ENCODE measurements at regions not wholly inside any gene's neighbourhood (a gene's known extent, or its start where the extent isn't known, plus 50 kb on each side); places are given as distances from the start of the nearest gene placed in this dataset.

DNA sequence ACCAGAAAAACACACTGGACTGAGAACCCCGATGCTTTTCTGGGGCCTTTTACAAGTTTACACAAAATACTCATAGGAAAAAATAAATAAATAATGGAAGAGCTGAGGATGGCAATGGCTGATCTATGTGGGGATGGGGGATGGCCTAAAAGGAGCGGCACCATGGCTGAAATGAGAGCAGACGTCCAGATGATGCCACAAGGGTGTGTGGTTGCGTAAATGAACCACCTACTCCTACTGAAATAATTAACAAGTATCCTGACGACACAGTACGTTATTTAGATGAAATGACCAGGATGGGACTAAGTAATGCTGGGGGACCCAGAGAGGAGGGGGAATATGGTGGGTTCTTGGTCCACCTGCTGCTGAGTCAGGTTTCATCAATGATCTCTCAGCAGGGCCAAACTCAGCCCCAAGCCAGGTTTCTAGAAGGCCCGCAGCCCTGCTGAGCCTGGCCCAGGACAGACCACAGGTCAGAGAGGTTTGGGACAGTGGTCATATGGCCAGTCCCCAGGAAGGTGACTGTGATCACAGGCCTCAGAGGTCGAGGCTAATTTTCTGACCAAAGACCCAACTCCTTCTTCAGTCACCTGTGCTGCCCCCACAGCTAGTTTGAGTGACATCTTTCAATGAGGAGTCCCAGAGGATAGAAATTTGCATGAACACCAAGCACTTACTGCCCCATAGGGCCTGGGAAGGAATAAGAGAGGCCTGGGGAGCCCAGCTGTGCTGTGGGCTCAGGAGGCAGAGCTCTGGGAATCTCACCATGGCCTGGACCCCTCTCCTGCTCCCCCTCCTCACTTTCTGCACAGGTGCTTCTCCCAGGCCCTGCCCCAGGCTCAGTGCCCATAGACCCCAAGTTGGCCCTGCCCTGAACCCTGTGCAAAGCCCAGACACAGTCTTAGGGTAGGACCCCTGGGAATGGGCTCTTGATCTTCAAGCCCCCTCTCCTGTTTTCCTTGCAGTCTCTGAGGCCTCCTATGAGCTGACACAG is 76.3 kb upstream of the IGLL5 start:
- H3K27me3 Mint-ChIP-seq (ENCODE audit: insufficient read depth, unreplicated experiment), result peaks cover 3% of the 10 kb centered on the region
- no peaks in the 10 kb centered on the region for H3K4me1 ChIP-seq
- H3K4me1 Mint-ChIP-seq (ENCODE audit: low read depth, unreplicated experiment), result peaks cover 6% of the 10 kb centered on the region
- intact Hi-C loops (cut with micrococcal nuclease; ENCODE audit: unreplicated experiment), result loop anchor here (2.0 kb wide), 2 partner anchors 13 to 67 kb away; no protein-coding TSS in a partner anchor
- H3K27me3 ChIP-seq (replicated peaks; ENCODE audit: control insufficient read depth, insufficient read depth, low read length), result no peaks in the 10 kb centered on the region
- TF ChIP-seq, protein P1, sequence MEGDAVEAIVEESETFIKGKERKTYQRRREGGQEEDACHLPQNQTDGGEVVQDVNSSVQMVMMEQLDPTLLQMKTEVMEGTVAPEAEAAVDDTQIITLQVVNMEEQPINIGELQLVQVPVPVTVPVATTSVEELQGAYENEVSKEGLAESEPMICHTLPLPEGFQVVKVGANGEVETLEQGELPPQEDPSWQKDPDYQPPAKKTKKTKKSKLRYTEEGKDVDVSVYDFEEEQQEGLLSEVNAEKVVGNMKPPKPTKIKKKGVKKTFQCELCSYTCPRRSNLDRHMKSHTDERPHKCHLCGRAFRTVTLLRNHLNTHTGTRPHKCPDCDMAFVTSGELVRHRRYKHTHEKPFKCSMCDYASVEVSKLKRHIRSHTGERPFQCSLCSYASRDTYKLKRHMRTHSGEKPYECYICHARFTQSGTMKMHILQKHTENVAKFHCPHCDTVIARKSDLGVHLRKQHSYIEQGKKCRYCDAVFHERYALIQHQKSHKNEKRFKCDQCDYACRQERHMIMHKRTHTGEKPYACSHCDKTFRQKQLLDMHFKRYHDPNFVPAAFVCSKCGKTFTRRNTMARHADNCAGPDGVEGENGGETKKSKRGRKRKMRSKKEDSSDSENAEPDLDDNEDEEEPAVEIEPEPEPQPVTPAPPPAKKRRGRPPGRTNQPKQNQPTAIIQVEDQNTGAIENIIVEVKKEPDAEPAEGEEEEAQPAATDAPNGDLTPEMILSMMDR (IDR thresholded peaks at IDR 0.05; ENCODE audit: insufficient read depth in 1 of 2, low read depth in 1 of 2, low read length in 1 of 2, severe bottlenecking in 1 of 2, unreplicated experiment in 1 of 2), result no peak
- BruUV-seq (replicated peaks), result no TSS peak
- H3K36me3 ChIP-seq (ENCODE audit: control insufficient read depth, insufficient read depth, low read length), result no peaks in the 10 kb centered on the region
- no peak overlapping the region for H3K4me3 Mint-ChIP-seq (ENCODE audit: unreplicated experiment)
- DNase-seq, result no peak
- H3K4me3 ChIP-seq (ENCODE audit: low read depth, low read length), result no peak overlapping the region
- CTCF ChIA-PET, result interaction anchor here (1.4 to 1.8 kb wide), 5 partner anchors 41 to 147 kb away, joined by 5 to 32 read pairs (median 8); no protein-coding TSS in a partner anchor
- H3K27ac Mint-ChIP-seq (ENCODE audit: unreplicated experiment), result no peak overlapping the region
- POLR2A ChIA-PET, result no interaction called here
- H3K36me3 Mint-ChIP-seq (ENCODE audit: insufficient read depth, unreplicated experiment), result no peaks in the 10 kb centered on the region
- H3K9me3 Mint-ChIP-seq (ENCODE audit: unreplicated experiment), result no peaks in the 10 kb centered on the region
- no peaks in the 10 kb centered on the region for H3K9me3 ChIP-seq

GRCh38 chr22:22812031-22812905 is 75.3 kb upstream of the IGLL5 start:
- Mint-ChIP-seq H3K36me3 (ENCODE audit: insufficient read depth, unreplicated experiment) (no peaks in the 10 kb centered on the region), H3K27ac (ENCODE audit: unreplicated experiment) (no peak overlapping the region), H3K9me3 (ENCODE audit: unreplicated experiment) (no peaks in the 10 kb centered on the region), H3K27me3 (ENCODE audit: insufficient read depth, unreplicated experiment) (peaks cover 3% of the 10 kb centered on the region), H3K4me3 (ENCODE audit: unreplicated experiment) (no peak overlapping the region), H3K4me1 (ENCODE audit: low read depth, unreplicated experiment) (no peaks in the 10 kb centered on the region)
- Histone ChIP-seq H3K4me1 (no peaks in the 10 kb centered on the region), H3K4me3 (ENCODE audit: low read depth, low read length) (no peak overlapping the region), H3K9me3 (no peaks in the 10 kb centered on the region), H3K36me3 (ENCODE audit: control insufficient read depth, insufficient read depth, low read length) (no peaks in the 10 kb centered on the region), H3K27me3 (replicated peaks; ENCODE audit: control insufficient read depth, insufficient read depth, low read length) (no peaks in the 10 kb centered on the region)
- no TSS peak for BruUV-seq (replicated peaks)
- DNase-seq, result no peak
- TF ChIP-seq, protein P1 (IDR thresholded peaks at IDR 0.05; ENCODE audit: insufficient read depth in 1 of 2, low read depth in 1 of 2, low read length in 1 of 2, severe bottlenecking in 1 of 2, unreplicated experiment in 1 of 2), result no peak
- intact Hi-C loops (cut with micrococcal nuclease; ENCODE audit: unreplicated experiment), result no loop called here
- ChIA-PET POLR2A (no interaction called here), CTCF (interaction anchor here (1.1 kb wide), 1 partner anchor 42 kb away, joined by 3 read pairs; no protein-coding TSS in a partner anchor)

Measured in Caco-2 (cell line).